HL-60 (cell line): ENCODE measurements at regions not wholly inside any gene's neighbourhood (a gene's known extent, or its start where the extent isn't known, plus 50 kb on each side); places are given as distances from the start of the nearest gene placed in this dataset.

ENCODE experiments used
- GABPA ChIP-seq: IDR thresholded peaks from 2 replicates; pipeline ENCODE4 v1.6.1; 2012; ENCODE audit warnings: low read depth
- TF ChIP-seq, protein P1 (sequence below): IDR thresholded peaks from one replicate; pipeline ENCODE4 v1.5.1; 2011; ENCODE audit warnings: low read length, control low read depth, inconsistent platforms; ENCODE audit not compliant: insufficient read depth

DNA sequence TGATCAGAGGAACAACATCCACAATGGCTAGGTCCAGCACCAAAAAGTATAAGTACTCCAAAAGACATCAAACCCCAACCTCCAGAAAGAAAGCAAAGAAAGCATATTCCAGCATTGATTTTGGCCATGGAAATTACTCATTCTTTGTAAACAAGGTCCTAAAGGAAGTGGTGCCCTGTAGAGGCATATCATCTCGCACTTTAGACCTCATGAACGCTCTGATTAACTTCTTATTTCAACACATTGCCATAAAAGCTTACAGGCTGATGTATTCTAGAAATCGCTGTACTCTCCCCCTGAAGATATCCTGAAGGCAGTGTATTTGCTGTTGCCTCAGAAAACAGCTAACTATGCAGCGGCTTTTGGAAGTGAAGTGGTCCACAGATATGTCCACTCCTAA is 82.7 kb upstream of the TNPO1 start:
- TF ChIP-seq GABPA = no peak
- TF ChIP-seq, protein P1, sequence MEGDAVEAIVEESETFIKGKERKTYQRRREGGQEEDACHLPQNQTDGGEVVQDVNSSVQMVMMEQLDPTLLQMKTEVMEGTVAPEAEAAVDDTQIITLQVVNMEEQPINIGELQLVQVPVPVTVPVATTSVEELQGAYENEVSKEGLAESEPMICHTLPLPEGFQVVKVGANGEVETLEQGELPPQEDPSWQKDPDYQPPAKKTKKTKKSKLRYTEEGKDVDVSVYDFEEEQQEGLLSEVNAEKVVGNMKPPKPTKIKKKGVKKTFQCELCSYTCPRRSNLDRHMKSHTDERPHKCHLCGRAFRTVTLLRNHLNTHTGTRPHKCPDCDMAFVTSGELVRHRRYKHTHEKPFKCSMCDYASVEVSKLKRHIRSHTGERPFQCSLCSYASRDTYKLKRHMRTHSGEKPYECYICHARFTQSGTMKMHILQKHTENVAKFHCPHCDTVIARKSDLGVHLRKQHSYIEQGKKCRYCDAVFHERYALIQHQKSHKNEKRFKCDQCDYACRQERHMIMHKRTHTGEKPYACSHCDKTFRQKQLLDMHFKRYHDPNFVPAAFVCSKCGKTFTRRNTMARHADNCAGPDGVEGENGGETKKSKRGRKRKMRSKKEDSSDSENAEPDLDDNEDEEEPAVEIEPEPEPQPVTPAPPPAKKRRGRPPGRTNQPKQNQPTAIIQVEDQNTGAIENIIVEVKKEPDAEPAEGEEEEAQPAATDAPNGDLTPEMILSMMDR = no peak
